ENCODE measurements at regions not wholly inside any gene's neighbourhood (a gene's known extent, or its start where the extent isn't known, plus 50 kb on each side); places are given as distances from the start of the nearest gene placed in this dataset.

GRCh38 chr2:204264621-204265140, 280.6 kb upstream of the PARD3B start:
- H3K4me3 ChIP-seq (ENCODE audit: low read depth, low read length, poor library complexity, severe bottlenecking): no peak overlapping the region
- no peak for DNase-seq (ENCODE audit: low spot score)
- intact Hi-C loops (cut with micrococcal nuclease; ENCODE audit: unreplicated experiment): no loop called here
- no peaks in the 10 kb centered on the region for H4K20me1 ChIP-seq (ENCODE audit: insufficient read depth, low read length)
- no peak overlapping the region for H3K4me2 ChIP-seq (ENCODE audit: low read length)
- H3K4me1 ChIP-seq (ENCODE audit: insufficient read depth, low read length, poor library complexity, severe bottlenecking): no peaks in the 10 kb centered on the region
- no peak overlapping the region for H2AFZ ChIP-seq (ENCODE audit: low read length)
- H3K9me2 ChIP-seq (ENCODE audit: insufficient read depth, low read length): no peaks in the 10 kb centered on the region
- no peaks in the 10 kb centered on the region for H3K36me3 ChIP-seq (ENCODE audit: insufficient read depth, low read length)
- BruUV-seq (replicated peaks): no TSS peak
- CTCF ChIA-PET (ENCODE audit: unreplicated experiment): interaction anchor here (0.5 kb wide), 2 partner anchors 82 to 1416 kb away, joined by 3 read pairs; no protein-coding TSS in a partner anchor
- H3K79me2 ChIP-seq (ENCODE audit: insufficient read depth, low read depth, low read length): no peaks in the 10 kb centered on the region
- no peak overlapping the region for H3K27ac ChIP-seq (ENCODE audit: low read depth, low read length, poor library complexity, severe bottlenecking)
- H3K9me3 ChIP-seq (ENCODE audit: low read length): no peaks in the 10 kb centered on the region
- TF ChIP-seq EZH2phosphoT487 (IDR thresholded peaks at IDR 0.05; ENCODE audit: borderline replicate concordance, low read depth, low read length) (no peak), CTCF (conservative IDR thresholded peaks at IDR 0.05; ENCODE audit: low read length) (no peak)
- POLR2A ChIA-PET: no interaction called here

DNA sequence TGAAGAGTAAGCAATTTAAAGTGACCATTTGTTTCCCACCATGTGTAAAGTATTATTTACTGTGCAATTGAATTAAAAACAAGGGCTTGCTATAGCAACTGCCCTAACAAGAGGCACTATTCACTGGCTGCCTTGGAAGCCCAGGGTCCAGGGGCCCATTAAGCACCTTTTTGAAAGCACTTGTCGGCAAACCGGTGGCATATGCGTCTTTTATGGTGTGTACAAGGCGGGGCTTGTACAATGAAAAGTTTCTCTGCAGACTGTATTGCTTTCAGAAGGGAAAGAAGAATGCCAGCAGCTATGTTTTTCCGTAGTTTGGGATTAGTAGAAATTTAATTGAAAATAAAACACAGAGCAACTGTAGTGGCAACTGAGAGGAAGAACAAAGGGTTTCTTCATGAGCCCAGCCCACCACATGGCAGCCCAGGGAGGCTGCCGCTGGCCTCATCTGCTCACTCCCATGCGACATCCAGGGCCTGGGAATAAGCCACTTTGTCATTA, 279.5 kb upstream of the PARD3B start:
- CTCF ChIA-PET (ENCODE audit: unreplicated experiment): no interaction called here
- H3K4me3 ChIP-seq (ENCODE audit: low read depth, low read length, poor library complexity, severe bottlenecking): no peak overlapping the region
- POLR2A ChIA-PET: no interaction called here

More for the DNA sequence above, 279.5 kb upstream of the PARD3B start:
- no peak overlapping the region for H2AFZ ChIP-seq (ENCODE audit: low read length)
- DNase-seq (ENCODE audit: low spot score): no peak
- H3K9me2 ChIP-seq (ENCODE audit: insufficient read depth, low read length): no peaks in the 10 kb centered on the region
- no peaks in the 10 kb centered on the region for H4K20me1 ChIP-seq (ENCODE audit: insufficient read depth, low read length)
- no peak overlapping the region for H3K4me2 ChIP-seq (ENCODE audit: low read length)
- H3K79me2 ChIP-seq (ENCODE audit: insufficient read depth, low read depth, low read length): no peaks in the 10 kb centered on the region
- H3K36me3 ChIP-seq (ENCODE audit: insufficient read depth, low read length): no peaks in the 10 kb centered on the region
- intact Hi-C loops (cut with micrococcal nuclease; ENCODE audit: unreplicated experiment): no loop called here
- no peak overlapping the region for H3K27ac ChIP-seq (ENCODE audit: low read depth, low read length, poor library complexity, severe bottlenecking)
- no TSS peak for BruUV-seq (replicated peaks)
- H3K4me1 ChIP-seq (ENCODE audit: insufficient read depth, low read length, poor library complexity, severe bottlenecking): no peaks in the 10 kb centered on the region
- no peaks in the 10 kb centered on the region for H3K9me3 ChIP-seq (ENCODE audit: low read length)
- TF ChIP-seq CTCF (conservative IDR thresholded peaks at IDR 0.05; ENCODE audit: low read length): no peak
- TF ChIP-seq EZH2phosphoT487 (IDR thresholded peaks at IDR 0.05; ENCODE audit: borderline replicate concordance, low read depth, low read length): no peak
